Lower leg skin (tissue), 3 donors: ENCODE measurements at regions not wholly inside any gene's neighbourhood (a gene's known extent, or its start where the extent isn't known, plus 50 kb on each side); places are given as distances from the start of the nearest gene placed in this dataset.

ENCODE experiments used
- POLR2A ChIP-seq, 2 donors: fragments of 450-650 bp; IDR thresholded peaks; one replicate each; pipeline ENCODE4 v1.6.1; 2016 to 2017; ENCODE audit warnings: antibody characterized with exemption in 2 of 2, mild to moderate bottlenecking in 1 of 2, moderate library complexity in 1 of 2
- TF ChIP-seq, protein P1 (sequence below), 3 donors: fragments of 450-650 bp; IDR thresholded peaks; one replicate each; pipeline ENCODE4 v1.5.1; 2016; ENCODE audit warnings: antibody characterized with exemption in 3 of 3, mild to moderate bottlenecking in 3 of 3, moderate library complexity in 2 of 3

DNA sequence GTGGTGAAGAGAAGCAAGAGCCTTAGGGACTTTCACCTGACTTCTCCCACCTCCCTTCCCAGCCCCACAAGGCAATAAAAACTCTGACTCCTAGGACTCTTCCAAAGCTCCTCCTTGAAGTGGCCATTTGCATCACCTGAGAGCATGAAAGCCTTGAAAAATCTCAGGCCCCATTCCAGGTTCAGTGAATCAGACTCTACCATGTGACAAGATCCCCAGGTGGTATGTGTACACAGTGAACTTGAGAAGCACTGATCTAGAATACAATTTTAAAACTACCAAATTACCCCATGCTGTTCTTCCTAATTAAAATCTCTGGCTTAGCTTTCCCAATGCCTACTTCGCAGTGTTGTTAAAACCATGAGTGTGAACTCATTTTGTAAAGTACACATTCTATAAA, 195.1 kb upstream of the SAMSN1 start:
- TF ChIP-seq, protein P1, sequence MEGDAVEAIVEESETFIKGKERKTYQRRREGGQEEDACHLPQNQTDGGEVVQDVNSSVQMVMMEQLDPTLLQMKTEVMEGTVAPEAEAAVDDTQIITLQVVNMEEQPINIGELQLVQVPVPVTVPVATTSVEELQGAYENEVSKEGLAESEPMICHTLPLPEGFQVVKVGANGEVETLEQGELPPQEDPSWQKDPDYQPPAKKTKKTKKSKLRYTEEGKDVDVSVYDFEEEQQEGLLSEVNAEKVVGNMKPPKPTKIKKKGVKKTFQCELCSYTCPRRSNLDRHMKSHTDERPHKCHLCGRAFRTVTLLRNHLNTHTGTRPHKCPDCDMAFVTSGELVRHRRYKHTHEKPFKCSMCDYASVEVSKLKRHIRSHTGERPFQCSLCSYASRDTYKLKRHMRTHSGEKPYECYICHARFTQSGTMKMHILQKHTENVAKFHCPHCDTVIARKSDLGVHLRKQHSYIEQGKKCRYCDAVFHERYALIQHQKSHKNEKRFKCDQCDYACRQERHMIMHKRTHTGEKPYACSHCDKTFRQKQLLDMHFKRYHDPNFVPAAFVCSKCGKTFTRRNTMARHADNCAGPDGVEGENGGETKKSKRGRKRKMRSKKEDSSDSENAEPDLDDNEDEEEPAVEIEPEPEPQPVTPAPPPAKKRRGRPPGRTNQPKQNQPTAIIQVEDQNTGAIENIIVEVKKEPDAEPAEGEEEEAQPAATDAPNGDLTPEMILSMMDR (IDR thresholded peaks at IDR 0.05) = no peak
- TF ChIP-seq POLR2A (IDR thresholded peaks at IDR 0.05) = no peak
